ENCODE measurements at regions not wholly inside any gene's neighbourhood (a gene's known extent, or its start where the extent isn't known, plus 50 kb on each side); places are given as distances from the start of the nearest gene placed in this dataset.

DNA sequence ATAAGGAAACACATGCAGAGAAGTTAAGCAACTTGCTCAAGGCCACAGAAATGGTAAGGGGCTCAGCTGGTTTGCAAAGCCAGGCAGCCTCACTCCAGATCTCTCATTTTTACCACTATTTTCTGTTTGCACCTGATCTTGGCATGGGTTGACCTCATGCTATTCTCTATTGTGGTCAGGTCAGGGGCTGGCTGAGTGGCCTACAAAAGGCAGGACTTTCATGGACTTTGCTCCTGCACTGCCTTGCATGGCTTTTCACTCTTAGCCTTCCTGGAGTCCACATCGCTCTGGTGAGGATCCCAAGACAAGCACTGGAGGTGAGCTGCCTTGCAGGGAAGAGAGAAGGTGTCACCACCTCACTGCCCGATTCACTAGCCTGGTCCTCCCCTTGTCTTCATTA lies 56.8 kb upstream of the CSF3R start:
- TF ChIP-seq, protein P1, sequence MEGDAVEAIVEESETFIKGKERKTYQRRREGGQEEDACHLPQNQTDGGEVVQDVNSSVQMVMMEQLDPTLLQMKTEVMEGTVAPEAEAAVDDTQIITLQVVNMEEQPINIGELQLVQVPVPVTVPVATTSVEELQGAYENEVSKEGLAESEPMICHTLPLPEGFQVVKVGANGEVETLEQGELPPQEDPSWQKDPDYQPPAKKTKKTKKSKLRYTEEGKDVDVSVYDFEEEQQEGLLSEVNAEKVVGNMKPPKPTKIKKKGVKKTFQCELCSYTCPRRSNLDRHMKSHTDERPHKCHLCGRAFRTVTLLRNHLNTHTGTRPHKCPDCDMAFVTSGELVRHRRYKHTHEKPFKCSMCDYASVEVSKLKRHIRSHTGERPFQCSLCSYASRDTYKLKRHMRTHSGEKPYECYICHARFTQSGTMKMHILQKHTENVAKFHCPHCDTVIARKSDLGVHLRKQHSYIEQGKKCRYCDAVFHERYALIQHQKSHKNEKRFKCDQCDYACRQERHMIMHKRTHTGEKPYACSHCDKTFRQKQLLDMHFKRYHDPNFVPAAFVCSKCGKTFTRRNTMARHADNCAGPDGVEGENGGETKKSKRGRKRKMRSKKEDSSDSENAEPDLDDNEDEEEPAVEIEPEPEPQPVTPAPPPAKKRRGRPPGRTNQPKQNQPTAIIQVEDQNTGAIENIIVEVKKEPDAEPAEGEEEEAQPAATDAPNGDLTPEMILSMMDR (IDR thresholded peaks at IDR 0.05): no peak
- TF ChIP-seq EZH2 (IDR thresholded peaks at IDR 0.05; ENCODE audit: borderline replicate concordance, insufficient read depth, low read depth, low read length, poor library complexity, severe bottlenecking): no peak

Data from B cell (primary cell).